CD14-positive monocyte (primary cell): ENCODE measurements at regions not wholly inside any gene's neighbourhood (a gene's known extent, or its start where the extent isn't known, plus 50 kb on each side); places are given as distances from the start of the nearest gene placed in this dataset.

Source experiments
- DNase-seq, 3 donors: peaks; one replicate each; pipeline ENCODE4 v3.0.0-alpha.2; 2011 to 2022
- H2AFZ ChIP-seq: 2 replicates; pipeline ENCODE4 v1.6.0; 2012; ENCODE audit warnings: mild to moderate bottlenecking, low read depth, low read length, inconsistent platforms; ENCODE audit not compliant: insufficient read depth, poor library complexity, severe bottlenecking
- H3K27ac ChIP-seq, 2 donors: 1 replicate in 1 of 2; 2 replicates in 1 of 2; pipeline ENCODE4 v1.5.1; 2012 to 2013; ENCODE audit warnings: low read length in 2 of 2, control low read depth in 1 of 2, inconsistent platforms in 1 of 2, low read depth in 1 of 2, mild to moderate bottlenecking in 1 of 2
- H3K27me3 ChIP-seq, 2 donors: one replicate each; pipeline versions ENCODE4 v1.6.0 to v1.6.1; 2011 to 2013; ENCODE audit warnings: low read length in 2 of 2; ENCODE audit not compliant: control insufficient read depth in 2 of 2, insufficient read depth in 2 of 2
- H3K36me3 ChIP-seq, 2 donors: replicated peaks in 1 of 2; 1 replicate in 1 of 2; 2 replicates in 1 of 2; pipeline versions ENCODE4 v1.5.1 to v1.6.1; 2012 to 2013; ENCODE audit warnings: low read length in 2 of 2, control low read depth in 1 of 2, inconsistent platforms in 1 of 2, mild to moderate bottlenecking in 1 of 2; ENCODE audit not compliant: insufficient read depth in 2 of 2, control insufficient read depth in 1 of 2
- H3K4me1 ChIP-seq, 2 donors: 1 replicate in 1 of 2; 2 replicates in 1 of 2; pipeline versions ENCODE4 v1.5.1 to v1.6.1; 2012 to 2013; ENCODE audit warnings: low read length in 2 of 2, control low read depth in 1 of 2, inconsistent platforms in 1 of 2, mild to moderate bottlenecking in 1 of 2, moderate library complexity in 1 of 2; ENCODE audit not compliant: insufficient read depth in 2 of 2, control insufficient read depth in 1 of 2
- H3K4me2 ChIP-seq: replicated peaks from 2 replicates; pipeline ENCODE3; 2012; ENCODE audit warnings: low read length, moderate library complexity, mild to moderate bottlenecking; ENCODE audit not compliant: poor library complexity, severe bottlenecking; ENCODE audit errors: extremely low read depth
- H3K4me3 ChIP-seq, 3 experiments: fragments of 200-600 bp in 1 of 3; sonication (generic) in 1 of 3; replicated peaks in 1 of 3; 1 replicate in 2 of 3; 2 replicates in 1 of 3; pipeline ENCODE4 v1.5.1; 2011 to 2013; ENCODE audit warnings: low read length in 3 of 3, mild to moderate bottlenecking in 3 of 3, control low read depth in 2 of 3, low read depth in 2 of 3, inconsistent platforms in 1 of 3, moderate library complexity in 1 of 3
- H3K79me2 ChIP-seq: 2 replicates; pipeline ENCODE4 v1.6.0; 2012; ENCODE audit warnings: mild to moderate bottlenecking, control low read depth, inconsistent platforms, low read length, moderate library complexity; ENCODE audit not compliant: insufficient read depth
- H3K9ac ChIP-seq: 2 replicates; pipeline ENCODE4 v1.6.0; 2017; ENCODE audit warnings: low read length, mild to moderate bottlenecking; ENCODE audit not compliant: insufficient read depth, poor library complexity, severe bottlenecking
- H3K9me3 ChIP-seq, 2 donors: replicated peaks in 1 of 2; 1 replicate in 1 of 2; 2 replicates in 1 of 2; pipeline versions ENCODE4 v1.5.1 to v1.6.1; 2012 to 2013; ENCODE audit warnings: low read length in 2 of 2, control low read depth in 1 of 2; ENCODE audit not compliant: control insufficient read depth in 1 of 2, insufficient read depth in 1 of 2
- H4K20me1 ChIP-seq: 2 replicates; pipeline ENCODE4 v1.6.0; 2012; ENCODE audit warnings: mild to moderate bottlenecking, low read length, control low read depth, moderate library complexity; ENCODE audit not compliant: insufficient read depth
- H3K27ac Mint-ChIP-seq, 7 donors: one replicate each; pipeline ENCODE4 v1.8.0; 2020; ENCODE audit warnings: mild to moderate bottlenecking in 7 of 7, mixed read lengths in 7 of 7, moderate library complexity in 6 of 7, inconsistent platforms in 2 of 7
- H3K27me3 Mint-ChIP-seq, 3 donors: one replicate each; pipeline ENCODE4 v1.8.0; 2021 to 2022; ENCODE audit warnings: low read depth in 3 of 3, mild to moderate bottlenecking in 3 of 3, mixed read lengths in 3 of 3, moderate library complexity in 3 of 3, inconsistent platforms in 1 of 3
- H3K36me3 Mint-ChIP-seq, 2 donors: one replicate each; pipeline ENCODE4 v1.8.0; 2020; ENCODE audit warnings: mixed read lengths in 2 of 2, inconsistent platforms in 1 of 2, mild to moderate bottlenecking in 1 of 2
- H3K4me1 Mint-ChIP-seq: one replicate; pipeline ENCODE4 v1.8.0; 2020; ENCODE audit warnings: mild to moderate bottlenecking, mixed read lengths
- H3K4me3 Mint-ChIP-seq, 2 donors: one replicate each; pipeline ENCODE4 v1.8.0; 2020; ENCODE audit warnings: mild to moderate bottlenecking in 2 of 2, mixed read lengths in 2 of 2, moderate library complexity in 1 of 2
- H3K9me3 Mint-ChIP-seq, 7 donors: one replicate each; pipeline ENCODE4 v1.8.0; 2020 to 2022; ENCODE audit warnings: mixed read lengths in 7 of 7, mild to moderate bottlenecking in 6 of 7, moderate library complexity in 6 of 7, inconsistent platforms in 2 of 7
- WGBS: methylation state at CpG from one replicate; pipeline ENCODE4 v1.1.5; 2013; ENCODE audit warnings: missing lambda C conversion rate; ENCODE audit not compliant: insufficient coverage; 5-methylcytosine and 5-hydroxymethylcytosine counted together
- intact Hi-C, 2 donors: fragments of 100-400 bp; cut with micrococcal nuclease; formaldehyde crosslinking; loops; one replicate each; pipeline versions ENCODE4 v1.15.0 to v1.15.1; 2023
- TF ChIP-seq, protein P1 (sequence below): fragments of 200-600 bp; IDR thresholded peaks from one replicate; pipeline ENCODE4 v1.8.0; 2022; ENCODE audit warnings: antibody characterized with exemption, mild to moderate bottlenecking

DNA sequence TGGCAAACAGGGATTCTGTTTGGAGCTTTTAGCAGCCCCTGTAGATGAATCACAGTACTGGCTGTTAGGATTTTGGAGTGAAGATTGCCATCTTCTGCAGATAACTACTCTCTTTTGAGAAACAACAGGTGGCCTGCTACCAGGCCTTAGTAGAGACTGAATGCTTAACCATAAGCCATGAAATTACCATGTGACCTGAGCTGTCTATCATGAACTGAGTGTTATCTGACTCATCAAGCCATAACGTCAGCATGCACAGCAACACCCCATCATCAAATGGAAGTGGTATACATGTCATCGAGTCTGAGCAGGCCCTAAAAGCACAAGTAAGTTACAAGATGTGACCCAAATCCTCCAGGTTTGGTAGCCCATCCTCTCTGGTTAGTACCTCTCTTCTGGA, 132.6 kb downstream of the GPR63 start:
- Mint-ChIP-seq H3K4me3 (no peak overlapping the region), H3K9me3 (peaks cover 0 to 4% (median 1%) of the 10 kb centered on the region in 7 donors), H3K4me1 (no peaks in the 10 kb centered on the region), H3K36me3 (no peaks in the 10 kb centered on the region), H3K27ac (no peak overlapping the region), H3K27me3 (peaks cover 0 to 2% (median 2%) of the 10 kb centered on the region in 3 donors)
- no peak for DNase-seq
- Histone ChIP-seq H3K27me3 (no peaks in the 10 kb centered on the region), H3K79me2 (no peaks in the 10 kb centered on the region), H4K20me1 (no peaks in the 10 kb centered on the region), H3K9me3 (no peaks in the 10 kb centered on the region), H3K4me1 (no peaks in the 10 kb centered on the region), H3K4me3 (no peak overlapping the region), H2AFZ (no peak overlapping the region), H3K27ac (no peak overlapping the region), H3K9ac (no peak overlapping the region), H3K4me2 (no peak overlapping the region), H3K36me3 (no peaks in the 10 kb centered on the region)
- WGBS: 82% methylated on average over 2 of the region's 2 CpGs
- intact Hi-C loops: no loop called here
- TF ChIP-seq, protein P1, sequence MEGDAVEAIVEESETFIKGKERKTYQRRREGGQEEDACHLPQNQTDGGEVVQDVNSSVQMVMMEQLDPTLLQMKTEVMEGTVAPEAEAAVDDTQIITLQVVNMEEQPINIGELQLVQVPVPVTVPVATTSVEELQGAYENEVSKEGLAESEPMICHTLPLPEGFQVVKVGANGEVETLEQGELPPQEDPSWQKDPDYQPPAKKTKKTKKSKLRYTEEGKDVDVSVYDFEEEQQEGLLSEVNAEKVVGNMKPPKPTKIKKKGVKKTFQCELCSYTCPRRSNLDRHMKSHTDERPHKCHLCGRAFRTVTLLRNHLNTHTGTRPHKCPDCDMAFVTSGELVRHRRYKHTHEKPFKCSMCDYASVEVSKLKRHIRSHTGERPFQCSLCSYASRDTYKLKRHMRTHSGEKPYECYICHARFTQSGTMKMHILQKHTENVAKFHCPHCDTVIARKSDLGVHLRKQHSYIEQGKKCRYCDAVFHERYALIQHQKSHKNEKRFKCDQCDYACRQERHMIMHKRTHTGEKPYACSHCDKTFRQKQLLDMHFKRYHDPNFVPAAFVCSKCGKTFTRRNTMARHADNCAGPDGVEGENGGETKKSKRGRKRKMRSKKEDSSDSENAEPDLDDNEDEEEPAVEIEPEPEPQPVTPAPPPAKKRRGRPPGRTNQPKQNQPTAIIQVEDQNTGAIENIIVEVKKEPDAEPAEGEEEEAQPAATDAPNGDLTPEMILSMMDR: no peak

DNA sequence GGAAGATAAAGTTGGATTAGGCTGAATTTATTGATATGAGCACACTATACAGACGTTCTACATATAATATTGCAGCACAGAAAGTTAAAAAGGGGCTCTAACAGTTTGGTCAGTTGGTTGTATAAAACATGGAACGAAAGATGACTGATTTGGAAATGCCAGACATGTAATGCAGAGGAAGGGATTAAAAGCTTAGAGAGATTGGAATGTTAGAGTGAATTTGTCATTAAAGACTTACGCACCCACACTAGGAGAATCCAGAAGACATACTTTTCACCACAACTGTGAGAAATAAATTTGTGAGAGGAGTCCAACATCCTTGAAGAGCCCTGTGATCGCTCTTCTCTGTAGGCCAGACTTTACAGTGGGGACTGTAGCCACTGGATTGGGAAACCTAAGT, 134.7 kb downstream of the GPR63 start:
- Mint-ChIP-seq H3K9me3 (peaks cover 0 to 5% (median under 1%) of the 10 kb centered on the region in 7 donors), H3K27me3 (peaks cover 0 to under 1% (median 0%) of the 10 kb centered on the region in 3 donors), H3K4me3 (no peak overlapping the region), H3K36me3 (no peaks in the 10 kb centered on the region), H3K4me1 (no peaks in the 10 kb centered on the region), H3K27ac (no peak overlapping the region)
- Histone ChIP-seq H4K20me1 (no peaks in the 10 kb centered on the region), H3K36me3 (no peaks in the 10 kb centered on the region), H3K4me1 (no peaks in the 10 kb centered on the region), H3K27ac (no peak overlapping the region), H2AFZ (no peak overlapping the region), H3K4me3 (no peak overlapping the region), H3K79me2 (no peaks in the 10 kb centered on the region), H3K4me2 (no peak overlapping the region), H3K27me3 (no peaks in the 10 kb centered on the region), H3K9ac (no peak overlapping the region), H3K9me3 (no peaks in the 10 kb centered on the region)
- TF ChIP-seq, protein P1: no peak
- intact Hi-C loops: no loop called here
- 100% methylated on average over 1 of the region's 4 CpGs for WGBS
- DNase-seq: no peak
